Transverse colon (tissue), 4 donors: ENCODE measurements at regions not wholly inside any gene's neighbourhood (a gene's known extent, or its start where the extent isn't known, plus 50 kb on each side); places are given as distances from the start of the nearest gene placed in this dataset.

Experiments used
- DNase-seq: peaks from one replicate; pipeline ENCODE4 v3.0.0-alpha.2; 2019
- H3K27ac ChIP-seq, 4 donors: fragments of 200-600 bp; sonication (generic); 2 replicates each; pipeline ENCODE4 v1.5.1; 2016 to 2018; ENCODE audit warnings: inconsistent platforms in 4 of 4
- H3K27me3 ChIP-seq: fragments of 200-600 bp; sonication (generic); 2 replicates; pipeline ENCODE4 v1.5.1; 2017; ENCODE audit warnings: inconsistent platforms
- H3K36me3 ChIP-seq, 4 donors: fragments of 200-600 bp; sonication (generic); 2 replicates each; pipeline ENCODE4 v1.5.1; 2017 to 2019; ENCODE audit warnings: inconsistent platforms in 4 of 4
- H3K4me1 ChIP-seq, 4 donors: fragments of 200-600 bp; sonication (generic); 2 replicates each; pipeline ENCODE4 v1.5.1; 2017 to 2020; ENCODE audit warnings: inconsistent platforms in 4 of 4
- H3K4me3 ChIP-seq, 4 donors: fragments of 200-600 bp; sonication (generic); 1 replicate in 1 of 4; 2 replicates in 3 of 4; pipeline versions ENCODE4 v1.5.1 to v1.6.1; 2017 to 2019; ENCODE audit warnings: inconsistent platforms in 4 of 4
- H3K9me3 ChIP-seq, 2 donors: fragments of 200-600 bp; sonication (generic); 2 replicates each; pipeline ENCODE4 v1.5.1; 2017 to 2019; ENCODE audit warnings: inconsistent platforms in 2 of 2
- EP300 ChIP-seq: sonication (generic); formaldehyde crosslinking; IDR thresholded peaks from one replicate; pipeline ENCODE4 v1.6.1; 2017; ENCODE audit warnings: antibody characterized with exemption, low read depth
- POLR2A ChIP-seq: fragments of 450-650 bp; IDR thresholded peaks from one replicate; pipeline ENCODE4 v1.6.1; 2016; ENCODE audit warnings: antibody characterized with exemption, mild to moderate bottlenecking, moderate library complexity
- POLR2AphosphoS5 ChIP-seq, 3 donors: sonication (generic); formaldehyde crosslinking; IDR thresholded peaks; one replicate each; pipeline ENCODE4 v1.6.1; 2016; ENCODE audit warnings: antibody characterized with exemption in 3 of 3
- WGBS, 2 donors: methylation state at CpG; one replicate each; pipeline ENCODE4 v1.1.5; 2018; ENCODE audit warnings: low coverage in 1 of 2; 5-methylcytosine and 5-hydroxymethylcytosine counted together
- in situ Hi-C, 4 donors: fragments of 200-750 bp; cut with MboI; loops; one replicate each; pipeline versions ENCODE4 v1.15.0 to v1.15.1; 2017; ENCODE audit warnings: low sequenced_read_pairs in 3 of 4, low pct_ligation_motif_present in 1 of 4, low pct_unique_long_range_greater_than_20kb in 1 of 4
- intact Hi-C: fragments of 100-400 bp; cut with DNase I; formaldehyde crosslinking; loops from one replicate; pipeline ENCODE4 v1.15.1; 2023; ENCODE audit warnings: low total_unique reads
- TF ChIP-seq, protein P1 (sequence below), 5 experiments: fragments of 200-600 bp in 3 of 5; fragments of 450-650 bp in 2 of 5; sonication (generic) in 3 of 5; IDR thresholded peaks; 1 replicate in 2 of 5; 2 replicates in 3 of 5; pipeline ENCODE4 v1.5.1; 2016 to 2017; ENCODE audit warnings: antibody characterized with exemption in 5 of 5, inconsistent platforms in 3 of 5, mild to moderate bottlenecking in 2 of 5, moderate library complexity in 1 of 5

- H3K4me3 ChIP-seq: no peak overlapping the region
- intact Hi-C loops: loop anchor here (2.0 kb wide), 1 partner anchor 66 kb away; no protein-coding TSS in a partner anchor
- in situ Hi-C loops: no loop called here
- no peaks in the 10 kb centered on the region for H3K36me3 ChIP-seq
- no peaks in the 10 kb centered on the region for H3K9me3 ChIP-seq
- no peaks in the 10 kb centered on the region for H3K27me3 ChIP-seq
- 56 to 57% methylated on average over 6 of the region's 6 CpGs for WGBS, 2 donors
- H3K27ac ChIP-seq: no peak overlapping the region
- H3K4me1 ChIP-seq: no peaks in the 10 kb centered on the region
- TF ChIP-seq, protein P1, sequence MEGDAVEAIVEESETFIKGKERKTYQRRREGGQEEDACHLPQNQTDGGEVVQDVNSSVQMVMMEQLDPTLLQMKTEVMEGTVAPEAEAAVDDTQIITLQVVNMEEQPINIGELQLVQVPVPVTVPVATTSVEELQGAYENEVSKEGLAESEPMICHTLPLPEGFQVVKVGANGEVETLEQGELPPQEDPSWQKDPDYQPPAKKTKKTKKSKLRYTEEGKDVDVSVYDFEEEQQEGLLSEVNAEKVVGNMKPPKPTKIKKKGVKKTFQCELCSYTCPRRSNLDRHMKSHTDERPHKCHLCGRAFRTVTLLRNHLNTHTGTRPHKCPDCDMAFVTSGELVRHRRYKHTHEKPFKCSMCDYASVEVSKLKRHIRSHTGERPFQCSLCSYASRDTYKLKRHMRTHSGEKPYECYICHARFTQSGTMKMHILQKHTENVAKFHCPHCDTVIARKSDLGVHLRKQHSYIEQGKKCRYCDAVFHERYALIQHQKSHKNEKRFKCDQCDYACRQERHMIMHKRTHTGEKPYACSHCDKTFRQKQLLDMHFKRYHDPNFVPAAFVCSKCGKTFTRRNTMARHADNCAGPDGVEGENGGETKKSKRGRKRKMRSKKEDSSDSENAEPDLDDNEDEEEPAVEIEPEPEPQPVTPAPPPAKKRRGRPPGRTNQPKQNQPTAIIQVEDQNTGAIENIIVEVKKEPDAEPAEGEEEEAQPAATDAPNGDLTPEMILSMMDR (IDR thresholded peaks at IDR 0.05): no peak
- no peak for TF ChIP-seq POLR2AphosphoS5 (IDR thresholded peaks at IDR 0.05)
- no peak for TF ChIP-seq EP300
- no peak for TF ChIP-seq POLR2A
- DNase-seq: no peak
Measured at GRCh38 chr12:43052441-43052840, 462.9 kb upstream of the PRICKLE1 start.

DNA sequence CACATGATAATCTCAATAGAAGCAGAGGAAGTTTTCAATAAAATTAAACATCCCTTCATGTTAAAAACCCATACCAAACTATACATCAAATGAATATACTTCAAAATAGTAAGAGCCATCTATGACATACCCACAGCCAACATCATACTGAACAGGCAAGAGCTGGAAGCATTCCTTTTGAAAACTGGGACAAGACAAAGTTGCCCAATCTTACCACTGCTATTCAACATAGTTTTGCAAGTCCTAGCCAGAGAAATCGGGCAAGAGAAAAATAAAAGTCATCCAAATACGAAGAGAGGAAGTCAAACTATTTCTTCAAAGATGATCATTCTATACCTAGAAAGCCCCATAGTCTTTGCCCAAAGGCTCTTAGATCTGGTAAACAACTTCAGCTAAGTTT is 454.7 kb upstream of the PRICKLE1 start:
- intact Hi-C loops (no loop called here), in situ Hi-C loops (no loop called here)
- Histone ChIP-seq H3K4me3 (no peak overlapping the region), H3K27me3 (no peaks in the 10 kb centered on the region), H3K9me3 (no peaks in the 10 kb centered on the region), H3K36me3 (no peaks in the 10 kb centered on the region), H3K27ac (no peak overlapping the region), H3K4me1 (no peaks in the 10 kb centered on the region)
- no peak for DNase-seq
- no peak for TF ChIP-seq EP300
- no peak for TF ChIP-seq POLR2AphosphoS5 (IDR thresholded peaks at IDR 0.05)
- TF ChIP-seq, protein P1 (IDR thresholded peaks at IDR 0.05): no peak
- TF ChIP-seq POLR2A: no peak
- 88 to 91% methylated on average over 2 of the region's 2 CpGs for WGBS, 2 donors

DNA sequence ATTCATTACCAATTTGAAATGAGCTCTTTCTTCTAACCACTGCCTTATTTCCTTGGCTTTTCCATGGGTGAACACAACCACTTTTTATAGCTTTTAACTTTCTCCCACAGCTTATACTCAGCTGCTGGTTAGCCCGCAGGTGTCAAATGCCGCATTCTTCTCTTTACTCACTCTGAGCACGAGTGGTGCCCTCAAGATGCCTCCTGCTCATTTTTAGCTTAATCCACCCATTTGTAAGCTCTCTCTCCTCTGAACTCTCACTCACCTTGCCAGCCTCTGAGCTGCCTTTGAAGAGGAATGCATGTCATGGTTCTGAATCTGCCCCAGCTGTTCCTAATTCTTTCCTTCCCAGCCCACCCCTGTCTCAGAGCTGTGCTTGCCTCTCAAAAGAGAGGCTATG is 449.4 kb upstream of the PRICKLE1 start:
- Histone ChIP-seq H3K4me3 (no peak overlapping the region), H3K36me3 (no peaks in the 10 kb centered on the region), H3K9me3 (no peaks in the 10 kb centered on the region), H3K4me1 (no peaks in the 10 kb centered on the region), H3K27me3 (no peaks in the 10 kb centered on the region), H3K27ac (no peak overlapping the region)
- no peak for DNase-seq
- 47 to 87% methylated on average over 2 to 3 of the region's 3 CpGs for WGBS, 2 donors
- TF ChIP-seq POLR2AphosphoS5 (IDR thresholded peaks at IDR 0.05) (no peak), EP300 (no peak), POLR2A (no peak)
- TF ChIP-seq, protein P1 (IDR thresholded peaks at IDR 0.05): no peak
- in situ Hi-C loops: no loop called here
- intact Hi-C loops: no loop called here

GRCh38 chr12:43029971-43030370 is 440.4 kb upstream of the PRICKLE1 start:
- 73 to 79% methylated on average over 2 of the region's 2 CpGs for whole genome bisulfite sequencing, 2 donors
- H3K27me3 ChIP-seq: no peaks in the 10 kb centered on the region
- no peak overlapping the region for H3K27ac ChIP-seq
- in situ Hi-C loops: no loop called here
- H3K4me3 ChIP-seq: no peak overlapping the region
- no peak for DNase-seq
- no peaks in the 10 kb centered on the region for H3K9me3 ChIP-seq
- H3K4me1 ChIP-seq: no peaks in the 10 kb centered on the region
- intact Hi-C loops: no loop called here
- no peaks in the 10 kb centered on the region for H3K36me3 ChIP-seq
- TF ChIP-seq EP300: no peak
- TF ChIP-seq, protein P1 (IDR thresholded peaks at IDR 0.05): no peak
- TF ChIP-seq POLR2AphosphoS5 (IDR thresholded peaks at IDR 0.05): no peak
- TF ChIP-seq POLR2A: no peak
